COLO668 (cell line): ENCODE measurements at regions not wholly inside any gene's neighbourhood (a gene's known extent, or its start where the extent isn't known, plus 50 kb on each side); places are given as distances from the start of the nearest gene placed in this dataset.
"Not testable (repeated sequence)": the region's sequence is repeated elsewhere in the genome, so short reads cannot be mapped to it uniquely, and the experiment has no call there.

ENCODE experiments used
- DNase-seq: peaks from one replicate; lab custom pipeline; 2025; ENCODE audit not compliant: unreplicated experiment; lab: John Stamatoyannopoulos, UW

DNA sequence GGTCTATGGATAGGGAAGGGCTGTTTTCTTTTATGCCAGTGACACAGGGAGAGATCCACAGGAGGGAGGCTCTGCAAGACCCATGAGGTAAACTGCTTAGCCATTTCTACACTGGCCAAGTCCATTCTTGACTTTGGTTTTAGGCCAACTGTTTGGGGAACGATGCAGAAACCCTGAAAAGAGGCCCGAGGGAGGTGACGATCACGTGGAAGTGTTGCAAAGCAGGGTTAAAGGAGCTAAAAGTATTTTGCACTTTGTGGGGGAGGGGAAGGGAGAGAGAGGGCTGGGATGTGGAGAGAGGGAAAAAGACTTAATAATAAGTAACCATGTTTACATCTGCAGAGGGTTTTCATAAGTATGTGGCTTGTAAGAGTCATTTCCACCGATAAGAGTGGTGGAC, 239.7 kb downstream of the EMX2 start:
- DNase-seq, result no peak

DNA sequence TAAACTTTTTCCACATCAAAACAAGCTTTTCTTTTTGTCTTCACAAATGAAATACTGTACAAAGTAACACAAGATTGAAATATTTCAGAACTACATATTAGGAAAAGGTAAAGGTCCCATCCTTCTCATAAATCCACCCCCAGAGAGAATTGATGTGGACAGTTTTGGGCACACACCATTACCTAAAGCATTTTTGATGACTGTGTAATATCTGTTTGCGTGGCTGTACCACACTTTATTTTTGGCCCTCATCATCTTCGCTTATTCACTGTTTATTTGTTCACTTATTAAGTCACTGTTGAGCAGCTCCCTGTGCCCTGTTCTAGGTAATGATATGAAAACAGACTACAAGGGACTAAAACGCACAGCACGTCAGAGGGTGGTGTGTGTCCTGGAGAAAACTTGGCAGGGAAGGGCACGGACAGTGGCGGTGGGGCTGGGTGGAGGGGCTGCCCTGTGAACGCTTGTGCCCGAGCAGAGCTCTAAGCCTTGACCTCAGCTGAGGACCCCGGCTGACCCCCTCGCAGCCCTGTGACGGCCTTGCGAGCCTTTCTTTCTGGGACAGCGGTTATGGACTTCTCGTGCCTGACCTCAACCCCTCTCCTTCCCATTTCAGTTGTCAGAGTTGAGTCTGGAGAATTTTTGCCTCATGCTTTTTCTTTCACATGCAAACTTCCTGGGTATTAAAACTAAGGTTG, 241.3 kb downstream of the EMX2 start:
- no peak for DNase-seq

DNA sequence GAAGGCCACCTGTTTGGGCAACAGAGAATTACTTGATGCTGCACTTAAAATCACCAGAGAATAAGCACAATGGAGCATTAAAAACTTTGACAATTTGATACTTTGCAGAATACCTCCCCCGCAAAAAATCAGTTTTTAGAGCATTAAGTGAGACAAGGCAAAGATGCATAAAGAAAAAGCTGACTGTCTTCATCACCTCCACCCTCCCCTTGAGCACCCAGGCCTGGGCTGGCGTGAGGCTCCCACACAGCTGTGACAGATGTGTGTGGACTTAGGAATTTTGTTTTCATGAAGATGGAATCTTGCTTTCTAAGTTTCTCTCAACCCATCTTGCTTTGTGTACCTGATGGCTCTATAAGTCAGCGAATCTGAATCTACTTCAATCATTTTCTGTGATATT, 242.2 kb downstream of the EMX2 start:
- DNase-seq, result no peak

DNA sequence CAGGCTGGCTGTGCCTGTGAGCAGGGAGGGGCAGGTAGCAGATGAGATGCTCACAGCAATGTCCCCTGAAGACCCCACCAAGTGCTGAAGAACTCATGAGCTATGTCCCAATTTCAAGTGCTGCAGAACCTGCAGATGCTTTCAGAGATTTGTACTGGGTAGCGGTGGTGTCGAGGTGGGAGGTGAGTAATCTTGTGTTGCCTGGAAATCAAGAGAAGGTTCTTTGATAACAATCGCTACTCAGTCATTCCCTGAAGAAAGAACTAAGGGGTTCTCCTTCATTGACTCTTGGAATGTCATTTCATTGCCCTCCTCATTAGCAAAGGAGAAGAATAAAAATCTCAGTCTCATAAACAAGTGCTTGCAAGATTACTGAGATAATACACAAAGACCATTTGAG, 246.4 kb downstream of the EMX2 start:
- DNase-seq, result no peak

DNA sequence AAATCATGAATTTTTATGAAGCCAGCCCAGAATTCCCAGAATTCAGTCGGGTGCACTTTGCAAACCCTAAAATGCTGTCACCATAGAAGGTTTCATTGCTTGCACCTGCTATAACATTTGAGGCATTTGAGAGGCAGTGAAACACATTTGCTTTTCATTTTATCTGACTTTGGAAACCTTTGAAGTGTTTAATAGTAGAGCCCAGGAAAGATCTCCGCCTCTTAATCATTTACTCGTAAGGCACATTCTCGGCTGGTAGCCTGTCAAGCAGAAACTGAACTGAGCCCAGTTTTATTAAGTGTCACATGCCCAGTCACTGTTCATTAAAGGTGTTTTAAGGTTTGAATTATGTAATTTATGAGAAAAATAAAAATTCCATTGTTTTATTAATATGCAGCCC, 247.6 kb downstream of the EMX2 start:
- DNase-seq, result no peak

DNA sequence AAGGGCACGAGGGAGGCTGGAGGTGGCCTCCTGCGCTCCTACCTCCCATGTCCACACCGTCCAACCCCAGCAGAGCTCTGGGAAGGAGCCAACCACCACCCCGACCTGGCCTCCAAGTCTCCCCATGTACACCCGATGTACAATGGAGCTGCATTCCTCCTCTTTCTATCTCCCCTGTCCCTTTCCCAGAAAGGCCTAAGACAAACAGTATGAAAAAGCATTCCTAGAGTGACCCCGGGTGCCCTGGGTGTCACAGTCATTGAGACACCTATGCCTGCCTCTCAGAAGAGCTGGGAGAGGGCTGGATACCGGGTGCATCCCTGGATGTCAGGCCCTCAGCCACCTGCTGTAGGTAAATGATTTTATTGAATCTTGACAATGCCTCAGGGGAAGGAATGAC, 248.1 kb downstream of the EMX2 start:
- no peak for DNase-seq

DNA sequence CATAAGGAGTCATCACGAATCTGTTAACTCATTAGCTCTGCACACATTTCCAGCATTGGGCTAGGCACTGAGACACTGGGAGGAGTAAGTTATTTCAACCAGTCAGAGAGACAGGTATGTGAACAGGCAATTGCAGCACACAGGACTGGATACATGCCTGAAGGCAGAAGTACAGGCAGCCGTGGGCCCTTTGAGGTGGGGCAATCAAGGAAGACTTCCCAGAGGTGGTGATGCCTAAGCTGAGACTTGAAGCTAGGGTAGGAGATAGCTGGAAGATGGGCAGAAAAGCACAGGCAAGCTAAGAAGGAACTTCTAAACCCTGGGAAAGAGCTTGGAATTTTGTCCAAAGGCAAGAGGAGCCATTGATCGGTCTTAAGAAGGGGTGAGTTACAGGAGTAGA, 249.7 kb downstream of the EMX2 start:
- DNase-seq, result no peak

DNA sequence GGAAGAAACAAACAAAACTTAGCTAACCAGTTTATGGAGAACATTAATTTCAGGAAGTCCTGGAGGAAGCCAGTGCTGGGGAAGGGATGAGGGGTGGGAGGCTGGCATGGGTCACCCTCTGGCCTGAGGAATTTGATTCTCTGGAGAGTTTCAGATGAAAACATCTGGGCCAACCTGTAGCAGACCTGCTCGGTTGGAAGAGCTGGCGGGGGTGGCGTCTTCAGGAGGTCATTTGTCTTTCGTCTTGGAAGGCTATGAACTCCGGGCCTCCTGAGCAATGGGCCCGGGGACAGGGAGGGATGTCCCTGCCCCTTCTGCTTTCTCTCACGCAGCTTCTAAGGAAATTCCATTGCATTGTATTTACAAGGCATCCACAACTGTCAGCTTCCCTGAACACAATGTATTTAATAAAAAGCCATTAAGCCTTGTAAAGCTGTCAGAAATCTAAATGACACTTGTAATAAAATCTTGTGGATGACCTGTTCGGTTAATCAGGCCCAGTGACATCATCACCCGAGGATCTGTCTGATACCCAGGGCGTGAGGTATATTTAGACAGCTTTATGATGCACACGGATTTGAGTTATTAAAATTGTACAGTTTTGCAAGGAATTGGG, 250.5 kb downstream of the RAB11FIP2 start:
- DNase-seq, result no peak

DNA sequence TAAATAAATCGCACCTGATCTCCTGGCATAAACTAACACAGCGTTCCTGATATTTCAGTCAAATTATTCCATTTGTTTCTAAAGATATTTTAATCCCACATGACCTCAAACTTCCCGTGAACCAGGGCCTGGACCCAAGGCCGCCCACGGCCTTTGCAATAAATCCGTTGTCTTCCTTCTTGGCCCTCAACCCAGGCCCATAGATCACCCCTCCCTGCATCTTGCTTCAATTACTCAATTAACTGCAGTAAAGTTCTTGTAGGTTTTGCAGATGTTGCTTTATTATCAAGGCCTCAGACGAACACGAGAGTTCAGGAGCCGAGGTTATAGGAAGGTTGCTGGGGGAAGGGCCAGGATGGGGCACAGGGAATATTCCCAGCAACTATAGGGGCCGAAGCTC, 249.4 kb downstream of the RAB11FIP2 start:
- no peak for DNase-seq

DNA sequence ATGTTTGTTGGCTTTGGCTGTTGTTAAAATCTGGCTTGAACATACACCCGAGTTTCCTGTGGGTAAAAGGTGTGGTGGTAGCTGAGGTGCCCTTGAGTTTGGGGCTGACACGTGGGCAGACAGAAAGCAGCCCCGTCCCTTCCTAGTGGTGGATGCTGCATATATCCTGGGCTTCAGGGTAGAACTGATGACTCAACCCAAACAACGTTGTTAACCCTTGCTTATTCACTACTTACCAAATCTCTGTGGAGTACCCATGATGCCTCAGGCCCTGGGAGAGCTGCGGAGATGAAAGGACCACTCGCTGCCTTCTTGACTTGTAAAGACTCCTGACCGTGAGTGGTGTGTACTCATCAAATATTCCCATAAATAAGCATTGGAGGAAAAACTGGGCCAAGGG, 245.1 kb downstream of the RAB11FIP2 start:
- DNase-seq, result no peak

DNA sequence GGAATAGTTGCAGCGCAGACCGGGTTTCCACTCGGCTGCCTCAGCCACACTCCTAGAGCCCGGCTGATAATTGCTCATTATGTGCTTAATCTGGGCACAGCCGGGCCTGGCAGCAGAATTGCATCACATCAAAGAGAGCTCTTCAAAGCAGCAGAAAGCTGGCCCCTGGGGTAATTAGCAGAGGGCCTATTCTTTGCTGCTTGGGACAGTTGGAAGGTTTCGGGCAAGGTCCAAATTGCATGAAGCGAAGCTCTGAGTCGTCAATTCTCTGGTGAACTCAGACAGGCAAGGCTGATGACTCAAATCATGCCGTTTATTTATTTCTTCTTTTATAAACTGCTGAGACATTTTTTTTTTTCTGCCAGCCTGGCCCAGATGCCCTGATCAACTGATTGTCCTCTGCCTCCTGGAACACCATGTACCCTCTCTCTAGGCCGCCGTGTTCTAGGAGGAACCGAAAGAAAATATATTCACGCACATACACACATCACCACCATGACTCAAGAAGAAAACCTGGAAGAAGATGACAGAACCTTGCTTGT, 242.2 kb downstream of the RAB11FIP2 start:
- DNase-seq, result no peak

DNA sequence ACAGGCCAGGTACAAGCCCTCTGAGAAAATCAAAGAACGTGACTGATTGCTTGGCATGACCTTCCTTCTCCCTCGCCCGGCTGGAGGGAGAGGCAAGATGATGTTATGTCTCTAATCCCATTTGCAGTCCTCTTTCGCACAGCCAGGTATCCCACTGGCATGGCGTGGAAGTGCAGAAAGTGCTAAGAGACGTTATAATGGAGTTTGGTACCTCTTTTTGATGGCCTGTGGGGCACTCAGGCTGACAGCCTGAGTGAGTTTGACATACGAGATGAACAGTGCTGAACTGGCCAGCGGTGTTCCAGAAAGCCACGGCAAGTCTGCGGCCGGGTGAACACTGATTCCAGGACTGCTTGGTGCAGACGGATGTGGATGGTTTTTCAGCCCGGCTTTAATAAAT, 241.6 kb downstream of the RAB11FIP2 start:
- DNase-seq, result no peak

DNA sequence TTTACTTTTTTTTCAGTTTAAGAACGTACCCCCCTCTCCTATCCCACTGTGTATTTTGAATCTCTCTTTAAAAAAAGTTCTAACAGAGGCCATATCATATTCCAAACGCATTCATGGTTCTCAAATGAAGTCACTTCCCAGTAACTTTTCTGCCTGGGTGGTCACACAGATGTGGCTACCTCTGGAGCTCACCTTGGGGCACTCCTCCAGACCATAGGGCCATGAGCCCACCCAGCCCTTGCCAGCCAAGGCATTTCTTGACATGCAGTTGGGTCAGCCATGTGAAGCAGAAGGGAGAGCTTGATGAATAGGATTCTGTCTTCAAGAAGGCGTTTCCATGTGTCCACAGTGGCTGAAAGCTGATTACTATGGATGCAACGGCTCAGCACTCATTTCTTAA, 239.3 kb downstream of the RAB11FIP2 start:
- no peak for DNase-seq

DNA sequence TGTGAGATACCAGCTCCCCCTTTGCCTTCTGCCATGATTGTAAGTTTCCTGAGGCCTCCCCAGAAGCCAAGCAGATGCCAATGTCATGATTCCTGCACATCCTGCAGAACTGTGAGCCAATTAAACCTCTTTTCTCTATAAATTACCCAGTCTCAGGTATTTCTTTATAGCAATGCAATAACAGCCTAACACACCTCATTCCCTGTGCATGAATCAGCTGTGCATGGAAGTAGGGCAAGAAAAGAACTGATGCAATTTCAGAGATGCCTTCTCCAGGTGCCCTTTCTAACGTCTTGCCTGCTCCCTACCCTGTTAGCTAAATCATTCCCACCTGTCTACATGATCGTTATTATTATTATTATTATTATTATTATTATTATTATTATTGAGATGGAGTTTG, 230.9 kb downstream of the RAB11FIP2 start:
- not testable (repeated sequence) for DNase-seq

DNA sequence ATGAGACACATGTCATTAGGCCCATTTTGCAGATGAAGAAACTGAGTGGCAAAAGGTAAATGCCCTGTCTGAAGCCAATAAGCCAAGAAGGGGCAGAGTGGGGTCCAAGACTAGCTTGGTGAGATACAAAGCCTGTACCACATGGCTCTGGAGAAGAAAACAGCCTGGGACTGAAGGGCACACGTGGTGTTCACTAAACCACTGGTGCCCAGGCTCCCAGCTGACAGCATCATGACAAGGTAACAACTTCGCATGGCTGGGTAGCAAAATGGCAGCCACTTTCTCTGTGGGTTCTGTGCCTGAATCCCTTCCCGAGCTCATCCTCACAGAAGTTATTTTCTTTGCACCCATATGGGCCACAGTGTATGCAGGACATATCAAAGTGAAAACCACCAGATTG, 229.6 kb downstream of the RAB11FIP2 start:
- DNase-seq, result no peak

DNA sequence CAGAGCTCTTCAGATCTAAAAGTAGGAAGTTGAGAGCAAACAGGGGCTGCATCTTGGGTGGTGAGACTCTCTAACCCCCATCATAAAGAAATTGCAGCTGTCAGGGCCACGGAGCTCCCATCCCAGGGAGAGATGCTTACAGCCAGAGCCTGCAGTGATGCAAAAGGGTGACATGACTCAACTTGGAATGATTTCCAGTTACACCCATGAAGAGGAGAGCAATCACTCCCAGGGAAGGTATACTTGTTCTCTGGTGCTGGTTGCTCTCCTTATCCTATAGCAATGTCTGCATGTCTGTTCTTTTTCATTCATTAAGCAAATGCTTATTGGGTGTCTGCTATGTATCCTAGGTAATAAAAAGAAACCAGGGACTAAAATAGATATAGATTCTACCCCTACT, 228.0 kb downstream of the RAB11FIP2 start:
- DNase-seq, result no peak

DNA sequence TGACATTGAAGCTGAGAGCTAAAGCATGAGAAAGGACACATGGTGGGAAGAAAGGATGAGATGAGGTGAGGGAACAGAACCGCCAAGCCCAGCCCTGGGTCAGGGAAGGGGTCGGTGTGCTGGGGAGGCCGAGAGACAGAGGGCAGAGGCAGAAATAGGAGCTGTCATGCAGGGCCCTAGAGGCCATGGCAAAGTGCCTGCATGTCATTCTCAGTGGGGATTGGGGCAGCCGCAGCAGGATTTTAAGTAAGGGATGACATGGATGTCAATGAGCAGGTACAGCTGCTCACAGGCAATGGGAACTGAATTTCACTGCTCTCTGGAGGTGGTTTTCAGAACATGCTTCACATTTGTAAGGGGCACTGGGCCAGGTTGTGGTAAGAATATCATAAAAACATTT, 227.4 kb downstream of the RAB11FIP2 start:
- DNase-seq, result no peak

DNA sequence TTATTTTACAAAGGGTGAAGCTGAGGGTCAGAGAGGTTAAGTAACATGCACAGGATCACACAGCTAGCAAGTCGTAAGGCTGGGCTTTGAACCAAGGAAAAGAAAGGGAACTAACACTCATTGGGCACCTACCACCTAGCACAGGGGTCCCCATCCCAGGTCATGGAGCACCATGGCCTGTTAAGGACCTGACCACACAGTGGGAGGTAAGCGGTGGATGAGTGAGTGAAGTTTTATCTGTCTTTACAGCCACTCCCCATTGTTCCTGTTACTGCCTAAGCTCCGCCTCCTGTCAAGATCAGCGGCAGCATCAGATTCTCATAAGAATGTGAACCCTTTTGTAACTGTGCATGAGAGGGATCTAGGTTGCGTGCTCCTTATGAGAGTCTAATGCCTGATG, 222.8 kb downstream of the RAB11FIP2 start:
- no peak for DNase-seq

DNA sequence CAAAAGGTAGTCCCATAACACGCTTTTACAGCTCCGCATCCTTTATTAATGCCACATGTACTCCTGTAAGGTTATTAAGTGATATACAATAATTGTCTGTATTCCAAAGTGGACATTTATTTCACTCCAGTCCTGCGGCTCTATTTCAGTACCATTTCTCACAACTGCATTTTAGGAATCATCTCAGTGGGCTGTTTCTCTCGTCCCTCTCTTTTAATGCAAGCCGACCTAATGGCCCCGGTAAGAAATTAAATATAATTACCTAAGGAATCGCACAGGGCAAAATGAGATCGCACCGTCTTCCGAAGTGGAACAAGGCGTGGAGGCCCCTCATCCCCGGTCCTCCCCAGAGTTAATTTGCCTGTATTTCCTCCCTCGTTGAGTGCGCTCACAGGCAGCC, 216.5 kb downstream of the RAB11FIP2 start:
- DNase-seq, result no peak

DNA sequence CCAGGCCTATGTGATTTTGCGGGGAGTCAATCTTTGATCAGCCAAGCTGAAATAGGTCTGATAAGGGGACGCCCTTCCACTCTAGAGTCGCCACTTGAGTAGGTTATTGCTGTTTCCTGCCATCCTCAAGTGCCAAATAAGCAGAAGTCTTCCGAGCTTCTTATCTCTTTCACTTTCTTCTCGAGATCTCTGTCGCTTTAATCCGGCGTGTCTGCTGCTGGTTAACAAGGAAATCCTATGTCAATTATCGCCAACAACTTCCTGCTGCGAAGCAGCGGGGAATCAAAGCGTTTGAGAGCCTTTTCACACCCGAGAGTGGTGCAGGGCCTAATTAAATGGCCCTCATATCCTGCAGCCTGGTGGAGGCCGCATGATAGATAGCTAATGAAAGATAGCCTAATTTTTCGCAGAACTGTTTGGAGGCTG, 215.9 kb downstream of the RAB11FIP2 start:
- DNase-seq, result no peak

DNA sequence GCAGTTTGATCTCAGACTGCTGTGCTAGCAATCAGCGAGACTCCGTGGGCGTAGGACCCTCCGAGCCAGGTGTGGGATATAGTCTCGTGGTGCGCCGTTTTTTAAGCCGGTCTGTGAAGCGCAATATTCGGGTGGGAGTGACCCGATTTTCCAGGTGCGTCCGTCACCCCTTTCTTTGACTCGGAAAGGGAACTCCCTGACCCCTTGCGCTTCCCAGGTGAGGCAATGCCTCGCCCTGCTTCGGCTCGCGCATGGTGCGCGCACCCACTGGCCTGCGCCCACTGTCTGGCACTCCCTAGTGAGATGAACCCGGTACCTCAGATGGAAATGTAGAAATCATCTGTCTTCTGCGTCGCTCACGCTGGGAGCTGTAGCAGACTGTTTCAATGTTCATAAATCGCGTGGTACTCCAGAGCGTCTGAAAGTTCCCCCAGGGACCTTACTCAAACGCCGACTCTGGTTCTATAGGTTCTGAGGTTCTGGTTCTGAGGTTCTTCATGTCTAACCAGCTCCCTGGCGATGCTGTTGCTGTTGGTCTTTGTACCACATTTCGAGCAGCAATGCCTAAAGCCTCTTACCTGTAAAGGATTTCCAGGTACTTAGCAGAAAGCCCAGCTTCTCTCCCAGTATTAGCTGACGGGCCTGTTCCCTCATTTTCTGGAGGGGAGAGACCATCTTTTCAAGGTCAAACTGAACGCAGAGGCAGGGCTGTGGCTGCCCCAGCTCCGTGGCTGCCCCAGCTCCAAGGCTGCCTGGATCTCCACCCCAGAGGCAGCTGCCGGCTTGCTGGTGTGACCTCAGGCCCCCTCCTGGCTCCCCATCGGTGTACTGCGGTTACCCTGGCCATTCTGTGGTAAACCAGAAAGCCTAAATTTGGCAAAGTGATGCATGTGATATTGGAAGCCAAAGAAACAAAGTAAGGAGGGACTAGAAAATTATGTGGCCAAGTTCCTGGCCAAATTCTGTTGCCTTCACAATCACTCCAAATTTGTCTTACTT, 207.9 kb downstream of the RAB11FIP2 start:
- DNase-seq, result not testable (repeated sequence)

DNA sequence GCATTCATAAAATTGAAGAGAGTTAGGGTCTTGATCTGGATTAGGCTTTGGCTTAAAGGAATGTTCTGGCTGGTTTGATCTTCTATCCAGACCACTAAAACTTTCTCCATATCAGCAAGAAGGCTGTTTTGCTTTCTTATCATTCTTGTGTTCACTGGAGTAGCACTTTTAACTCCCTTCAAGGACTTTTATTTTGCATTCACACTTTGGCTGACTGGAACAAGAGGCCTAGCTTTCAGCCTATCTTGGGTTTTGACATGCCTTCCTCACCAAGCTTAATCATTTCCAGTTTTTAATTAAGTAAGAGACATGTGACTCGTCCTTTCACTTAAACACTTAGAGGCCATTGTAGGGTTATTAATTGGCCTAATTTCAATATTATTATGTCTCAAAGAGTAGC, 190.3 kb downstream of the RAB11FIP2 start:
- not testable (repeated sequence) for DNase-seq
